Left lobe of liver (tissue), 2 donors: ENCODE measurements at regions not wholly inside any gene's neighbourhood (a gene's known extent, or its start where the extent isn't known, plus 50 kb on each side); places are given as distances from the start of the nearest gene placed in this dataset.
"Not testable (repeated sequence)": the region's sequence is repeated elsewhere in the genome, so short reads cannot be mapped to it uniquely, and the experiment has no call there.

Source experiments
- ATAC-seq: fragments of 200-7000 bp; cut with Tn5 transposase; one replicate; pipeline ENCODE4 v1.9.1; 2020; ENCODE audit warnings: mild to moderate bottlenecking, moderate library complexity
- DNase-seq: peaks from one replicate; pipeline ENCODE4 v3.0.0-alpha.2; 2020; ENCODE audit warnings: low spot score
- donor health status: DM: no; HTN: no; CAD: no; lungs with moderate emphysema.
- donor health status: DM: no; HTN: yes; CAD: no.

DNA sequence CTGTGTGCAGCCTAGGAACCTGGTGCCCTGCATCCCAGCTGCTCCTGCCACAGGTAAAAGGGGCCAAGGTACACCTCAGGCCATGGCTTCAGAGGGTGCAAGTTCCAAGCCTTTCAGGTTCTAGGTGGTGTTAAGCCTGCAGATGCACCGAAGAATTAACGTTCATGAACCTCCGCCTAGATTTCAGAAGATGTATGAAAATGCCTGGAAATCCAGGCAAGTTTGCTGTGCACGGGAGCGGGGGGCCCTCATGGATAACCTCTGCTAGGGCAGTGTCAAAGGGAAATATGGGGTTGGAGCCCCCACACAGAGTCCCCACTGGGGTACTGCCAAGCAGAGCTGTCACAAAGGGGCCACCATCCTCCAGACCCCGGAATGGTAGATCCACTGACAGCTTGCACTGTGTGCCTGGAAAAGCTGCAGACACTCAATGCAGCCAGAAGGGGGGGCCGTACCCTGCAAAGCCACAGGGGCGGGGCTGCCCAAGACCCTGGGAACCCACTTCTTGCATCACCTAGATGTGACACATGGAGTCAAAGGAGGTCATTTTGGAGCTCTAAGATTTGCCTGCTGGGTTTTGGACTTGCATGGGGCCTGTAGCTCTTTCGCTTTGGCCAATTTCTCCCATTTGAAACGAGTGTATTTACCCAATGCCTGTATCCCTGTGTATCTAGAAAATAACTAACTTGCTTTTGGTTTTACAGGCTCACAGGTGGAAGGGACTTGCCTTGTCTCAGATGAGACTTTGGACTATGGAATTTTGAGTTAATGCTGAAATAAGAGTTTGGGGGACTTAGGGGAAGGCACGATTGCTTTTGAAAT, 145.2 kb upstream of the C1QTNF3 start:
- DNase-seq, result peak; percentile 59
- ATAC-seq, result not testable (repeated sequence)

- DNase-seq, result peak; percentile 51
- ATAC-seq, result not testable (repeated sequence)
These were observed 146.2 kb upstream of the C1QTNF3 start for GRCh38 chr5:34189246-34189645.

GRCh38 chr5:34189752-34190411, 146.9 kb upstream of the C1QTNF3 start:
- ATAC-seq, result not testable (repeated sequence)
- DNase-seq, result peak; percentile 48

GRCh38 chr5:34190466-34190865, 147.5 kb upstream of the C1QTNF3 start:
- not testable (repeated sequence) for ATAC-seq
- DNase-seq, result peak; percentile 53

GRCh38 chr5:34191279-34191744, 148.3 kb upstream of the C1QTNF3 start:
- peak; percentile 54 for DNase-seq

DNA sequence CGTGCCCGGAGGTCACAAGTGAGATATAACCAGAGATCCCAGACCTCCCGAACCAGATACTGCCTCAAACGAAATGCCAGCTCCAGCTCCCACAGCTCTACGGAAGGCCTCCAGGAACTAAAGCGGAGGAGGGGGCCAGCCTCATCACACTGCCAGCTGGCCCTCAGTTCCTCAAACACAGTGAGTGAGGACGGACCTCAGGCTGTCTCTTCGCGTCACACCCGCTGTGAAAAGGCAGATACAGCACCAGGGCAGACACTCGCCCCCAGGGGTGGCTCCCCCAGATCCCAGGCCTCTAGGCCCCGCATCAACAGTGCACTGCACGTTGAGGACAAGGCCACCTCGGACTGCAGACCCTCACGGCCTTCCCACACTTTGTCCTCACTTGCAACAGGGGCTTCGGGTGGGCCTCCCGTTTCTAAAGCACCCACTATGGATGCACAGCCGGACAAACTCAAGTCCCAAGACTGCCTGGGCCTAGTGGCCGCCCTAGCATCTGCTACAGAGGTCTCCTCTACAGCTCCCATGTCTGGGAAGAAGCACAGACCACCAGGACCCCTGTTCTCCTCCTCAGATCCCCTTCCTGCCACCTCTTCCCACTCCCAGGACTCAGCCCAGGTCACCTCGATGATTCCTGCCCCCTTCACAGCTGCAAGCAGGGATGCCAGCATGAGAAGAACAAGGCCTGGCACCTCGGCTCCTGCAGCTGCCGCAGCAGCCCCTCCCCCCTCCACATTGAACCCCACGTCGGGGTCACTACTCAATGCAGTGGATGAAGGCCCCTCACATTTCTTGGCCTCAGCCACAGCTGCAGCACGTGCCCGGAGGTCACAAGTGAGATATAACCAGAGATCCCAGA, 149.3 kb upstream of the C1QTNF3 start:
- DNase-seq, result peak; percentile 54

More at GRCh38 chr5:34191279-34191744, 148.3 kb upstream of the C1QTNF3 start:
- not testable (repeated sequence) for ATAC-seq

GRCh38 chr5:34192923-34193262, 149.9 kb upstream of the C1QTNF3 start:
- not testable (repeated sequence) for DNase-seq, ATAC-seq

More for the DNA sequence above, 149.3 kb upstream of the C1QTNF3 start:
- ATAC-seq, result not testable (repeated sequence)

GRCh38 chr5:34193297-34193696, 150.3 kb upstream of the C1QTNF3 start:
- not testable (repeated sequence) for DNase-seq, ATAC-seq

DNA sequence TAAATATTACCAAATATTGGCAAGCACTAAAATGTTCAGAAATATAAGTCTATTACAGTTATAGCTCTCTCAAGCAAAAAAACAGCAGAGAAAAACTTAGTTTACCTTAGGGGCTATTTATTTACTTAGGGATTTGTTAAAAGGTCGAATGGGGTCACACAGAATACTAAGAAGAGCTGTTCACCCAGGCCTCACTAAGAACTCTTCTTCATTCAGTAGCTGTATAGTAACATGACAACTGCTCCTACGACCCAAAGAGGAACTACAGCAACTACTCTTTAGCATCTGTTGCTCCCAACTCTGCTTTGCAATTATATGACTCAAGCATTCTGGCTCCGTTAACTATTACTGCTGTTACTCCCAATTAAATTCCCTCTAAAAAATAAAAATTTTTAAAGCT, 150.8 kb upstream of the C1QTNF3 start:
- ATAC-seq, DNase-seq: not testable (repeated sequence)

DNA sequence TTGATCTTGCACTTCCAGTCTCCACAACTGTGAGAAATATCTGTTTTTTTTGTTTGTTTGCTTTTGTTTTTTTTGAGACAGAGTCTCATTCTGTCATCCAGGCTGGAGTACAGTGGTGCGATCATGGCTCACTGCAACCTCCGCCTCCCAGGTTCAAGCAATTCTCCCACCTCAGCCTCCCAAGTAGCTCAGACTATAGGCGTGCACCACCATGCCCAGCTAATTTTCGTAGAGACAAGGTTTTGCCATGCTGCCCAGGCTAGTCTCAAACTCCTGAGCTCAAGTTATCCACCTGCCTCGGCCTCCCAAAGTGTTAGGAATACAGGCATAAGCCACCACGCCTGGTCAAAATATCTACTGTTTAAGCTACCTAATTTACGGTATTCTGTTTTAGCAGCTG, 153.1 kb upstream of the C1QTNF3 start:
- not testable (repeated sequence) for DNase-seq, ATAC-seq

DNA sequence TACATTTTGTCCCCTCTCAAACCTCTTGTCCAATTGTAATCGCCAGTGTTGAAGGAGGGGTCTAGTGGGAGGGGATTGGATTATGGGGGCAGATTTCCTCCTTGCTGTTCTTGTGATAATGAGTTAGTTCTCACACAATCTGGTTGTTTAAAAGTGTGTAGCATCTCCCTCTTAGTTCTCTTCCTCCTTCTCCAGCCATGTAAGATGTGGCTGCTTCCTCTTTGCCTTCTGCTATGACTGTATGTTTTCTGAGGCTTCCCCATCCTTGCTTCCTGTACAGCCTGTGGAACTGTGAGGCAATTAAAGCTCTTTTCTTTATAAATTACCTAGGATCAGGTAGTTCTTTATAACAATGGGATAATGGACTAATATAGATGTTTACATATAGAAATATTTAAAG, 162.3 kb upstream of the C1QTNF3 start:
- ATAC-seq, DNase-seq: not testable (repeated sequence)

DNA sequence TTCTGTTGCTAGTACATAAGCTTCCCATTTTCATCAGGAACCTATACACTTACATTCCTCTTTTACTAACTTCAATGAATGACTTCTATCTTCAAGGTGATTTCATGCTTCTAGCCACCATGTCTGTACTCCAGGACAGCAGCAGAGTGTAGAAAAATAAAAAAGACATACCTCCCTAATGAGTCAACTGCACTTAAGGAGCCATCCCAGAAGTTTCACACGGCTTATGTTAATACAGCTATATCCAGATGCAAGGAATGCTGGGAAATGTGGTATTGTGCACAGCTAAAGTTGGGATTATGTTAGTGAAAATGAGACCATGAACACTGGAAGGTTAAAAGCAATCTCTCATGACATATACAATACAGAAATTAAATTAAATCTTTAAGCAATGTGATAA, 174.4 kb upstream of the C1QTNF3 start:
- not testable (repeated sequence) for DNase-seq, ATAC-seq

GRCh38 chr5:34221329-34222073, 178.5 kb upstream of the C1QTNF3 start:
- DNase-seq, ATAC-seq: not testable (repeated sequence)

DNA sequence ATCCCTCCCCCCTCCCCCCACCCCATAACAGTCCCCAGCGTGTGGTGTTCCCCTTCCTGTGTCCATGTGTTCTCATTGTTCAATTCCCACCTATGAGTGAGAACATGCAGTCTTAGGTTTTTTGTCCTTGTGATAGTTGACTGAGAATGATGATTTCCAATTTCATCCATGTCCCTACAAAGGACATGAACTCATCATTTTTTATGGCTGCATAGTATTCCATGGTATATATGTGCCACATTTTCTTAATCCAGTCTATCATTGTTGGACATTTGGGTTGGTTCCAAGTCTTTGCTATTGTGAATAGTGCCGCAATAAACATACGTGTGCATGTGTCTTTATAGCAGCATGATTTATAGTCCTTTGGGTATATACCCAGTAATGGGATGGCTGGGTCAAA, 180.1 kb upstream of the C1QTNF3 start:
- ATAC-seq, DNase-seq: not testable (repeated sequence)

- not testable (repeated sequence) for ATAC-seq, DNase-seq
These were observed 187.4 kb upstream of the C1QTNF3 start for GRCh38 chr5:34230402-34230801.

GRCh38 chr5:34243802-34244201, 200.8 kb upstream of the C1QTNF3 start:
- not testable (repeated sequence) for ATAC-seq

DNA sequence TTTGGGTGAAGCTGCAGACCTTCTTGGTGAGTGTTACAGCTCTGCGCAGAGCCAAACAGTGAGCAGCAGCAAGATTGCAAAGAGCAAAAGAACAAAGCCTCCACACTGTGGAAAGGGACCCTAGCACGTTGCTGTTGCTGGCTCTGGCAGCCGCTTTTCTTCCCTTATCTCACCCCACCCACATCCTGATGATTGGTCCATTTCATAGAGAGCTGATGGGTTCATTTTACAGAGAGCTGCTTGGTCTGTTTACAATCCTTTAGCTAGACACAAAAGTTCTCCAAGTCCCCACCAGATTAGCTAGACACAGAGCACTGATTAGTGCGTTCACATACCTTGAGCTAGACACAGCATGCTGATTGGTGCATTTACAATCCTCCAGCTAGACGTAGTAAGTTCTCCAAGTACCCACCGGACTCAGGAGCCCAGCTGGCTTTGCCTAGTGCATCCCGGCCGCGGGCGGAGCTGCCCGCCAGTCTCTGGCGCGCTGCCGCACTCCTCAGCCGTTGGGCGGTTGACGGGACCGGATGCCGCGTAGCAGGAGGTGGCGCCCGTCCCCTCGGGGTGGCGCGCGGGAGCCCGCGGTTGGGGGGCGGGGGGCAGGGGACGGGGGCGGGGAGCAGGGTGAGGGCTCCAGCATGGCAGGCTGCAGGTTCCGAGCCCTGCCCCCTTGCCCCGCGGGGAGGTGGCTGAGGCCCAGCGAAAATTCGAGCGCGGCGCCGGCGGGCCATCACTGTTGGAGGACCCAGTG, 201.4 kb upstream of the C1QTNF3 start:
- ATAC-seq, result peak; percentile 92
- peak; percentile 77 for DNase-seq

More at GRCh38 chr5:34243802-34244201, 200.8 kb upstream of the C1QTNF3 start:
- DNase-seq, result not testable (repeated sequence)

DNA sequence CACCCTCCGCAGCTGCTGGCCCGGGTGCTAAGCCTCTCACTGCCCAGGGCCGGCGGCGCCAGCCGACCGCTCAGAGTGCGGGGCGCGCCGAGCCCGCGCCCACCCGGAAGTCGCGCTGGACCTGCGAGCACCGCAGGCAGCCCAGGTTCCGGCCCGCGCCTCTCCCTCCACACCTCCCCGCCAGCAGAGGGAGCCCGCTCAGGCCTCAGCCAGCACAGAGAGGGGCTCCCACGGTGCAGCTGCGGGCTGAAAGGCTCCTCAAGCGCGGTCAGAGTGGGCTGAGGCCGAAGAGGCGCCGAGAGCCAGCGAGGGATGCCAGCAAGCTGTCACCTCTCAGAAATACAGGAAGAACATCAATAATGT, 202.0 kb upstream of the C1QTNF3 start:
- ATAC-seq, result peak; percentile 98
- not testable (repeated sequence) for DNase-seq

- ATAC-seq, result not testable (repeated sequence)
- peak; percentile 46 for DNase-seq
These were observed 202.8 kb upstream of the C1QTNF3 start for GRCh38 chr5:34245813-34246212.
